Thymus (tissue), 11 donors: ENCODE measurements at regions not wholly inside any gene's neighbourhood (a gene's known extent, or its start where the extent isn't known, plus 50 kb on each side); places are given as distances from the start of the nearest gene placed in this dataset.
A peak's percentile ranks its signal among the peaks of the same experiment; 100 is the strongest.
"Not testable (repeated sequence)": the region's sequence is repeated elsewhere in the genome, so short reads cannot be mapped to it uniquely, and the experiment has no call there.

Source experiments
- DNase-seq, 9 donors: peaks; one replicate each; pipeline ENCODE4 v3.0.0-alpha.2; 2013; ENCODE audit warnings: low spot score in 9 of 9, low read depth in 6 of 9, missing footprints in 1 of 9
- H3K27ac ChIP-seq, 2 donors: one replicate each; pipeline ENCODE4 v1.5.1; 2013; ENCODE audit warnings: control low read depth in 1 of 2, low read depth in 1 of 2, low read length in 1 of 2, mild to moderate bottlenecking in 1 of 2, moderate library complexity in 1 of 2
- H3K27me3 ChIP-seq, 2 donors: one replicate each; pipeline ENCODE4 v1.5.1; 2013; ENCODE audit warnings: low read length in 1 of 2; ENCODE audit not compliant: control insufficient read depth in 2 of 2, insufficient read depth in 1 of 2
- H3K36me3 ChIP-seq, 2 donors: one replicate each; pipeline ENCODE4 v1.5.1; 2013; ENCODE audit warnings: low read length in 1 of 2, mild to moderate bottlenecking in 1 of 2, moderate library complexity in 1 of 2; ENCODE audit not compliant: control insufficient read depth in 2 of 2, insufficient read depth in 2 of 2
- H3K4me1 ChIP-seq, 2 donors: one replicate each; pipeline ENCODE4 v1.5.1; 2013; ENCODE audit warnings: low read length in 2 of 2; ENCODE audit not compliant: control insufficient read depth in 2 of 2, insufficient read depth in 2 of 2
- H3K4me3 ChIP-seq, 2 donors: one replicate each; pipeline ENCODE4 v1.5.1; 2013; ENCODE audit warnings: low read length in 2 of 2, control low read depth in 1 of 2, mild to moderate bottlenecking in 1 of 2
- H3K9me3 ChIP-seq, 2 donors: one replicate each; pipeline ENCODE4 v1.5.1; 2013; ENCODE audit warnings: low read length in 1 of 2, mild to moderate bottlenecking in 1 of 2; ENCODE audit not compliant: control insufficient read depth in 2 of 2, insufficient read depth in 1 of 2
- WGBS: extraction: QIAGEN DNeasy Blood & Tissue Kit; methylation state at CpG from one replicate; pipeline ENCODE4 v1.1.7; 2013; 5-methylcytosine and 5-hydroxymethylcytosine counted together
- donor health status: healthy.

DNA sequence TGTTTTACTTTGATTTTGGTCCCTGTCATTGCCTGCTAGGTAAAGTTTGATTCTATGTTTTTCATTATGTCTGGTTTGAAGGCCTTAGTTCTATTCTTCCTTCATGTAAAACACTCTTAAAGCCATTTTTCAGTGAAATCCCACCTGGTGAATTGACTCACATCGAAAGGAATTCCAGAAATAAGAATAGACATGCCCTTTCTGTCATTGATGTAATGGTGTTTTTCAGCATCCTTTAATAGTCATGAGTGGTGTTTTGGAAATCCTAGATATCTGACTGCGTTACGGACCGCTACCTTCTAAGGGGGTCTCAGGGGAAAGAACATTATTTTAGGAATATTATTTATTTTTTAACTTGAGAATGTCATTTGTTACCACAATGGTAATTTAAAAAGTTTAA is 104.5 kb upstream of the ZEB2 start:
- no peaks in the 10 kb centered on the region for H3K27me3 ChIP-seq
- DNase-seq: no peak
- WGBS: 96% methylated on average over 4 of the region's 4 CpGs
- no peaks in the 10 kb centered on the region for H3K36me3 ChIP-seq
- no peaks in the 10 kb centered on the region for H3K4me1 ChIP-seq
- no peaks in the 10 kb centered on the region for H3K9me3 ChIP-seq
- no peak overlapping the region for H3K27ac ChIP-seq
- H3K4me3 ChIP-seq: no peak overlapping the region

DNA sequence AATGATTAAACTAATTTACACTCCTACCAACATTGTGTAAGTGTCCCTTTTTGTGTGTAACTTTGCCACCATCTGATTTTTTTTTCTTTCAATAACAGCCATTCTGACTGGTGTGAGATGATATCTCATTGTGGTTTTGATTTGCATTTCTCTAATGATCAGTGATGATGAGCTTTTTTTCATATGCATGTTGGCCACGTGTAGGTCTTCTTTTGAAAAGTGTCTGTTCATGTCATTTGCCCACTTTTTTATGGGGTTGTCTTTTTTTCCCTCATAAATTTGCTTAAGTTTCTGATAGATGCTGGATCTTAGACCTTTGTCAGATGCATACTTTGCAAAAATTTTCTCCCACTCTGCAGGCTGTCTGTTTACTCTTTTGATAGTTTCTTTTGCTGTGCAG is 102.5 kb upstream of the ZEB2 start:
- not testable (repeated sequence) for H3K36me3 ChIP-seq, H3K27ac ChIP-seq, H3K4me1 ChIP-seq, DNase-seq, H3K9me3 ChIP-seq, H3K4me3 ChIP-seq, H3K27me3 ChIP-seq
- 87% methylated on average over 1 of the region's 1 CpG for WGBS

DNA sequence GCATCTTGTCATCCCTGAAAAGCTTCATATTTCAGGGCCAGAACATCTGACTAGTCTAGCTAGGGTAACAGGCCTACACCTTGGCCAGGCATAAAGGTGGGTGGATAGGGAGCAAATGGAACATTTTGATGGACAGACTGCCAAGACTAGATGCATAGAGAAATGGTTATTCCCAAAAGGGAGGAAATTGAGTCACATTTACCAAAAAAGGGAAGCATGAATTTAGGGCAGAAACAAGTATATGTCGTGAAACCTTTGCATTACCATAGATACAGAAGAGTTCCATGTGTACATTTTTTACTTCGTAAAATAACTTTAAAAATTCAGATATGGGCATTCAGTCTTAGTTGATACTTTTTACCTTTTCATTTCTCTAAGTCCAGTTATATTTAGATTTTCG is 101.3 kb upstream of the ZEB2 start:
- H3K36me3 ChIP-seq: no peaks in the 10 kb centered on the region
- H3K27ac ChIP-seq: no peak overlapping the region
- H3K9me3 ChIP-seq: no peaks in the 10 kb centered on the region
- H3K4me3 ChIP-seq: no peak overlapping the region
- no peaks in the 10 kb centered on the region for H3K4me1 ChIP-seq
- H3K27me3 ChIP-seq: no peaks in the 10 kb centered on the region
- WGBS: 97% methylated on average over 3 of the region's 3 CpGs
- DNase-seq: no peak

DNA sequence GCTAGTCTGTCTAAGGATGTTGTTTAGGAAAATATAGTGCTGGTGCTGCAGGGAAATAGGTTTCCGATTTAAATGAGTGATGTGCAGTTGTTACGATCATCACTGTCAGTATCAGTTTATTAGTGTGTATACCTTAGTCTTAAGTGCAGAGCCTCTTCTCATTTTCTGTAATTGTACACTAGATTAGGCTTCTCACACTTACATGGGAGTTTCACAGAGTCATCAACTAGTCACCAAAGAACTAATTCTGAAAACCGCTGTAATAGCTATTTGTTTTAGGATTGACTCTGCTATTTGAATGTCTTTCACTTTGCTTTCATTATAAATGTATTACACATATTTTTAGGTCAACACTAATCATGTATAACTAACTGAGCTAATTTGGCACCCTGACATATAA is 99.8 kb upstream of the ZEB2 start:
- WGBS: 65% methylated on average over 3 of the region's 3 CpGs
- H3K27ac ChIP-seq: no peak overlapping the region
- H3K36me3 ChIP-seq: no peaks in the 10 kb centered on the region
- H3K4me1 ChIP-seq: no peaks in the 10 kb centered on the region
- H3K9me3 ChIP-seq: no peaks in the 10 kb centered on the region
- H3K27me3 ChIP-seq: no peaks in the 10 kb centered on the region
- no peak for DNase-seq
- no peak overlapping the region for H3K4me3 ChIP-seq

DNA sequence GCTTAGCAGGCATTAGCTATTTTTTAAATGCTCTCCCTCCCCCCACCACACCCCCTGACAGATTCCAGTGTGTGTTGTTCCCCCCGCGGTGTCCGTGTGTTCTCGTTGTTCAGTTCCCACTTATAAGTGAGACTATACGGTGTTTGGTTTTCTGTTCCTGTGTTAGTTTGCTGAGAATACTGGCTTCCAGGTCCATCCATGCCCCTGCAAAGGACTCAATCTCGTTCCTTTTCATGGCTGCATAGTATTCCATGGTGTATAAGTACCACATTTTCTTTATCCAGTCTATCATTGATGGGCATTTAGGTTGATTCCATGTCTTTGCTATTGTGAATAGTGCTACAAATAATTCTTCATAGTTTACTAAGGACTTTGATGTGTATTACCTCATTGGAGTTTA is 97.3 kb upstream of the ZEB2 start:
- not testable (repeated sequence) for H3K27ac ChIP-seq
- 97% methylated on average over 6 of the region's 6 CpGs for WGBS

DNA sequence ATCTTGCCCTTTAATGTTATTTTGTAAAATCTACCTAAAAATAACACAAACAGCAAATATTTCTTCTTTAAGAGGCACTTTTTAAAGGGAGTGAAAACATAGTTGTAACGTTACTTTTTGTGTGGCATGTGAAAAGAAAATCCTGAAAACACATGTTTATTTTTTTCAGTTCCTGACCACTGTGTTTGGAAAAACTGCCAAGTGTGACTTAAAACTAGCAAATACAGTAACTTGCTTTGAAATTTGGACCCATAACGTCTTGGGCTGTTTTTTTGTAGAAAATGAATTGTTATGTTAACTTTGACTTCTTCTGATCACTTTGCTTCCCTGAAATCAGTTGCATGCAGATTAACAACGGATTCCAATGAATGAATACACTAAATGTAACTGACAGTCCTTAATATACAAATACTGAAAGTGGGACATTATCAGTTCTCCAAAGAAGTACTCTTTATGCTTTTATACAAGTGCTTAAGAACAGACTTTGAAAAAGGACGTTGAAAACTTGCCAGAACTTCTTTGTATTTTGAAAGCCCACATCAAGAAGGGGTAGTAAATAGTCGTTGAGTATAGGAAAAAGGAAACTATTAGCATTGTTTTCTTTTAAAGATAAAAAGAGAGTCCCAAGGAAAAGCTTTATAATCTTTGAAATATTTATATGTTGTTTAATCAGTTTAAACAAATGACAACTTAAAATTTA is 96.1 kb upstream of the ZEB2 start:
- no peak overlapping the region for H3K4me3 ChIP-seq
- H3K27ac ChIP-seq: no peak overlapping the region
- H3K9me3 ChIP-seq: no peaks in the 10 kb centered on the region
- no peak for DNase-seq
- 57% methylated on average over 5 of the region's 5 CpGs for WGBS
- no peaks in the 10 kb centered on the region for H3K36me3 ChIP-seq
- no peaks in the 10 kb centered on the region for H3K4me1 ChIP-seq
- H3K27me3 ChIP-seq: no peaks in the 10 kb centered on the region

More for the DNA sequence above, 97.3 kb upstream of the ZEB2 start:
- H3K27me3 ChIP-seq, H3K4me3 ChIP-seq, H3K36me3 ChIP-seq, DNase-seq, H3K9me3 ChIP-seq, H3K4me1 ChIP-seq: not testable (repeated sequence)

DNA sequence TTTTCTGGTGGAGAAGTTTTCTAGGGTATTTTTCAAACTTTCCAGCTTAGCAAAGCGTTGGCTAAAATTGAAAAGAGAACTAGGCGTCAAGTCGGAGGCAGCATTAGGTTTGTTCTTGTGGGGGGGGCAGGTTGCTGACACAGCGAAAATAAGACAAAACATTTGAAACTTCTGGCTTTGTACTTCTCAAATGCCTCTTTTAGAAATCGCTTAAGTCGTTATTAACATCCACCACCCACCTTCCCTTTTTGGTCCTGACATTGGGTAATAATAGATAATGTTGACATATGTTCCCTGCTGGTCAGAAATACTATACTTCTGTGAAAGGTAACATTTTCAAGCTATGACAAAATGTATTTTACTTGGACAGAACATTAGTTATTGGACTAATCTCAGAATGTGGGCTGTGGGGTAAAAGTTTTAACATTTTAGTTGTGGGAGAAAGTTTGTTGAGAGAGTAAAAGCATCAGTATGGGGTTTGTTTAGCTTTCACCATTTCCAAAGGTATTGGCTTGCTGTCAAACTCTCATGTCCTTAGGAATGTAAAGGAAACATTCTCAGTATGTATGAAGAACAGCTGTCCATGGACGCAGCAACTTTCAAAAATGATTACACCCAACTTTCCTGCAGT is 88.1 kb upstream of the ZEB2 start:
- no peak overlapping the region for H3K27ac ChIP-seq
- H3K27me3 ChIP-seq: no peaks in the 10 kb centered on the region
- no peaks in the 10 kb centered on the region for H3K9me3 ChIP-seq
- WGBS: 77% methylated on average over 7 of the region's 7 CpGs
- peak in 1 of 9 donors; percentile 30 for DNase-seq
- no peak overlapping the region for H3K4me3 ChIP-seq
- H3K36me3 ChIP-seq: no peaks in the 10 kb centered on the region
- H3K4me1 ChIP-seq: peaks cover 0 to 2% of the 10 kb centered on the region in 2 donors

DNA sequence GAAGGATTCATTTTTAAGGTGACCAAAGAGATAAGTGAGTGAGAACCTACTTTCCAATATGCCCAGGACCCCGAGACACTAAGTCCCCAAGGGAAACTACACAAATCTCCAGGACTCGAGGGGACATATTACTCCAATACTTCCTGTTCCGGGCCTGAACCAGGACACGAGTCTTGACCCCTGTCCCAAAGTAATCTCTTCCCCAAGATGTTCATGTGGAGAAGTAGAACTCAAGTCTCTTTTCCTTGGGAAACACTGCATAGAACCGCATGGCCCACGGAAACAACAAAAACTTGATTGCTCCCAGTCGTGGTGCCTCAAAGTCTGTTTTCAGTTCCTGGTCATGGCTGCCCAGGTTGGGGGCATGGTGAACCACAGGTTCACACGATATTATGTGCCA is 87.2 kb upstream of the ZEB2 start:
- Histone ChIP-seq H3K9me3 (no peaks in the 10 kb centered on the region), H3K36me3 (no peaks in the 10 kb centered on the region), H3K4me1 (peaks cover 0 to 2% of the 10 kb centered on the region in 2 donors), H3K27me3 (no peaks in the 10 kb centered on the region), H3K27ac (peak overlapping the region; percentile 67 to 70), H3K4me3 (no peak overlapping the region)
- DNase-seq: no peak
- WGBS: 94% methylated on average over 8 of the region's 8 CpGs

DNA sequence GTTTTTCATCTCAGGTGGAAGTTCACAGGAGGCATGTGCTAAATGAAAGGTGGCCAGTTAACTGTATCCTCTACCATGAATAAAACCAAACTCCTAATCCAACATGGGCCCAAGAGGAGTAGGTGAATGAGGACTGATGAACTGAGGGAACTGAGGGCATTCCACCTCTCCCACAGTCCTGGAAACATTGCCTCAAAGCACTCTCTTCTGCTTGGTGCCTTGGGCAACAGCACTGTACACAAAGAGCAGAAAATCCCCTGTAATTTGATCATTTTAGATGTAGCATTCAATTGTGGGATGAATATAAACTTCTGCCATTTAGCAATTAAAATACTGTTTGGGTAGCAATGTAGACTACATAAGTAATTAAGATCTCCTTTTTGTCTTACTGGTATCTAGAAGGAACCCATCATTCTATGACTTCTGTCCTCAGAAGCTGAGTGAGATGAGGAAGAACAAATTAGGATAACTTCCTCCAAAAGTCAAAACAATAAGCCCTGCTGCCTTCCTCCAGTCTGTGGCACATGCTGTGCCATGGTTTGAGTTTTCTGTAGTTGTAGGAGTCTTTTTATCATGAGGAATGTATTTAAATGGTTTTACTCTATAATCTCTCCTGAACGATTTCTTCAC is 86.7 kb upstream of the ZEB2 start:
- H3K36me3 ChIP-seq: no peaks in the 10 kb centered on the region
- WGBS: 97% methylated on average over 1 of the region's 1 CpG
- no peak for DNase-seq
- peaks cover 0 to 2% of the 10 kb centered on the region in 2 donors for H3K4me1 ChIP-seq
- no peaks in the 10 kb centered on the region for H3K9me3 ChIP-seq
- H3K27me3 ChIP-seq: no peaks in the 10 kb centered on the region
- H3K27ac ChIP-seq: peak overlapping the region in 1 of 2 donors; percentile 67
- no peak overlapping the region for H3K4me3 ChIP-seq
